NCI-H2196 (cell line): ENCODE measurements at regions not wholly inside any gene's neighbourhood (a gene's known extent, or its start where the extent isn't known, plus 50 kb on each side); places are given as distances from the start of the nearest gene placed in this dataset.

Source experiments
- DNase-seq: peaks from one replicate; lab custom pipeline; 2025; ENCODE audit not compliant: unreplicated experiment; lab: John Stamatoyannopoulos, UW

DNA sequence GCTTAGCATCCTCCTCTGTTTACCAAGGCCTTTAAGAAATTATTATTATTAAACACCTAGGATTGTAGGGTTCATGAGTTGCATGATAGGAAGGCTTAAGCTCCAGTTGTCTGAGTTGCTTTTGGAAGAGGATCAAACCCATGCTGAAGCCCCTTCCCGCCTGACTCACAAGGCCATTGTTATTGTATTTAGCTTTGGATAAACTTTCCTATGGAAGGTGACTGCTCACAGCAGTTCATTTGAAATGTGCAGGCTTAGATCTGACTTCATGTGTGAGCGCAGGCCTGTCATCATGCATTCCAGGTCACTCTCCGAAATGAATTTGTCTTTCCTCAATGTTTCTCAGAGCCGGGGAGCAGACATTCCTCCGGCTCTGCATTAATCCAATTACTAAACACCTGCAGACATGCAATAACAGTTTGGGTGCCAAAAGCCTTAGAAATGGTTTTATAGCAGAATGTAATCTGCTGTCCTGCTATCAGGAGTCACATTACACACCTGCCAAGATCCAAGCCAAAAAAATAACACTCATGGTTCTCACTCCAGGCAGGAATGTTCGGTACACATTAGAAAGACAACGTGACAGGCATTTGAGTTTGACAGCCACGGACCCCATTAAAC is 119.9 kb downstream of the OSR1 start:
- DNase-seq = no peak

DNA sequence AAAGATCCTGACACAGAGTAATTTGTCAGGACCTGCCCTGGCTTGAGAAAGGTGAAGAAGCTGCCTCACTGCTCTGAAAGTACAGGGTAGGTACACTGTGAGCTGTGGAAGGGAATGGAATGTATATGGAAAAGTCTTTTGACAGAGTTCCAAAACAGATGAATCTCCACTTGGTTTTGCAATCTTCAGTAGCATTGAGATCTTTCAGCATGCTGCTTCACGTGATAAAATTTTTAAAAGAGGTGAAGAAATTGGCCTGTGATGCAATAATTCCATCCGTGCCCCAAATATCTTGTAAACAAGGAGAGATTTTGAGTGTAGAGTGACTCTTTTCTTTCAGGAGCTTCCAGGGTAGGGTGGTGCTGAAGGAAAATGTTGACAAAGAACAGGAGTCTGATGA is 123.1 kb downstream of the OSR1 start:
- DNase-seq = no peak

DNA sequence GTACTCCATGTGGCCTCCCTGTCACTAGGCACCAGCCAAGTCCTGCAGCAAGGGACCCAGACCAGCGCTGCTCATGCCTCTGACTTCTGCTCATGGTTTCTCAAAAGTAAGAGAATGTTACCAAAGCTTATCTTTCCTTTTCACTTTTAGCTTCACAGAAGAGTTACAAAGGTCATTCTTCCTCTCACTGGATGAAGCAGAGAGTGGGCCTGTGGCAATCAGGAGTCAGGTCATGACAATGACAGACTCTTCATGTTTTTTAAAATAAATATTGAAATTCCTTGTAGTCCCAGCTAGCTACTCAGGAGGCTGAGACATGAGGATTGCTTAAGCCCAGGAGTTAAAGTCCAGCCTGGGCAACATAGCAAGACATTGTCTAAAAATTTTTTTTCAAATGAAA is 126.1 kb downstream of the OSR1 start:
- no peak for DNase-seq

DNA sequence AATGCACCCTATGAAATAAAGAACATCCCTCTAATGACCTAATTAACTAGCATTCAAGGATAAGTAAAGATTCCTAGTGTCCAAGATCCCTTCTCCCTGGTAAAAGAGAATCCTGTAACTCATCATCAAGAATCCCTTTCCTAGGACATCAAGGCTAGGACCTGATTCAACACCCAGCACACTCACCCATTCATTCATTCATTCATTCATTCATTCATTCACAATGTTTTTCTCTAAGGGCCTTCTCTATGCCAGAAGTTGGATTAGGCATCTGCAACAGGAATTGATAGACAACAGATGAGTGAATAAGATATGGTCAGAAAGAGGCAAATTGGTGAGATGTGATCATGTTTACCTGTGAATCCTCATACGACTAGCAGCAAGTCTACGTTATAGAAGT is 126.8 kb downstream of the OSR1 start:
- DNase-seq = no peak

DNA sequence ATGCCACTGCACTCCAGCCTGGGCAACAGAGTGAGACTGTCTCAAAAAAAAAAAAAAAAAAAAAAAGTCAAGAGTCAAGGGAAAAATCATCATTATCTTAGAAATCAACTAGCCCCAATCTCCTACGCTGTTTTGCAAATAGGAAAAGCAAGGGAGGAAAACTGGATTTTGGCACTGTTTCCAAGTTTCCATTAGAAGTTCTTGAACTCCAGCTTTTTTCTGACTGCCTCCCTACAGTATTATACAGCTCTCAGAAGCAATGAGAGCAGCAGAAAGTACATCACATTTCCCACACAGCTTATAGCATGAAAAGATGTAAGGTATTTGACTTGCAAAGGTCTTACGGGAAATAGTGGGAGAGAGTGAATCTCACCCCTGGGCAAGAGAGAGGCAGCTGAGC is 127.8 kb downstream of the OSR1 start:
- no peak for DNase-seq

DNA sequence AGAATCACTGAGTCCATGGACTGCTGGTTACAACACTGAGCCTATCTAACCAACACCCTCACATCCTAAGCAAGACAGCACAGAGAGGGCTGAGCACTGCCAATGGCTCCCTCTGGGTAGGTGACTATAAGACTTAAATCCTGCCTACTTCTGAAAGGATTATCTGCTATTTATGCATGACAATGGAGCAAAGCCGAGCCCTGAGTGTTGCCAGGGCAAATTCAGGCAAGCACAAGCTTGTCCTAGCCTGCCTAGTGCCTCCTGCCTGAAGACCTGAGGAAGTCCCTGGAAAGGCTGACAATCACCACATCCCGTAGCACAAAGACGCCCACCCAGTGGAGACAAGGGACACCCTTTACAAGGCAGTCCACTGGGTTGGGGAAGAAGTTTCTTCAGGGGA is 129.7 kb downstream of the OSR1 start:
- peak; percentile 27 for DNase-seq

DNA sequence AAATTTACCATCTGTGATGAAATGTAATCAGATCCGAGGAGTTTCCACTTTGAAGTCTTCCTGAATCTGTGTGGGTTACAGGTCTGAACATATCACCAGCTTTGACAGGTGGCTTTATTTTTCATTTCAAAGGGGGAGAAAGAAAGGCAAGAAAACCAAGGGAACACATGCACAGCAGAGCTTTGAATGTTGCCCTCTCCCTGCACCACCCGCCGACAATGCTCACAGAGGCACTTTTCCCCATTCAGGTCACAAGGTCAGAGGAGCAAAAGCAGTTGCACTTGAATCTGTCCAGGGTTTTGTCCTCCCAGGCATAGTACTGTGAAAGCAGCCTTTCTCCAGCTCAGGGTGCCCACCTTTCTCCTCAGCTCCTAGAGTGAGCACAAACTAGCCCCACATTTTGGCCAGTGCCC is 130.2 kb downstream of the OSR1 start:
- no peak for DNase-seq

DNA sequence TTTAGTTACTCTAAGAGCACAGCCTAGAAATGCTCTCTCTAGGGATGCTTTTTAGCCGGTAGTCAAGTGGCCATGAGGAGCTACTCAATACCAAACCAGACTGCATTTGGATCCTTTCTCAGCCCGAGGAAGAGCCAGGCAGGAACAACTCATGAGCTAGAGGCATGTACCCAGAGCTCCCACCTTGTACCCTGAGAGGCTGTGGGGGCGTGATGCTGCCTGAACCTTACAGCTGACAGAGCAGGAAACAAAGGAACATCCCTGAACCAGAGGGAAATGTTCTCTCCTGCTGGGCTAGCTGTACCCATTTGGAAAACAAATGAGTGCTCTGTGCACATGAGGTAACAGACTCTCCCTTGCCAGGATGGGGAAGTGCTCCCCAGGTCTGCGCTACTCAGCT is 131.6 kb downstream of the OSR1 start:
- no peak for DNase-seq

DNA sequence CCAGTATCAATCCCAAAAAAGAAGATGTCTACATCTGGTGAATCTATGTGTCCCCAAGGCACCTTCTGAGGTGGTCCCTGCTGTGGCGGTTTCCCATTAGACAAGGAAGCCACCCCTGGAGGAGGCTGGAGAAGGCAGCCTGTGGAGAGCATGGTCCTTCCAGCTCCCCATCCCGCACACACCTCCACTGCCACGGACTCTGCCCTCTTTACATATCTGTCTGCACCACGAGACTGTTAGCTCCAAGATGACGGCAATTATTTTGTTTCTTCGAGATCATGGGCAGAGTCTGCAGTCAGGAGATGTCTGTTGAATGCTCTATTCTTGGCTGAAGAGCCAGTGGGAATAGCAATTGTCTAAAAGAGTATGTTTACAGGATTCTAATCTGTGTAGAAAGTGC is 132.0 kb downstream of the OSR1 start:
- no peak for DNase-seq

DNA sequence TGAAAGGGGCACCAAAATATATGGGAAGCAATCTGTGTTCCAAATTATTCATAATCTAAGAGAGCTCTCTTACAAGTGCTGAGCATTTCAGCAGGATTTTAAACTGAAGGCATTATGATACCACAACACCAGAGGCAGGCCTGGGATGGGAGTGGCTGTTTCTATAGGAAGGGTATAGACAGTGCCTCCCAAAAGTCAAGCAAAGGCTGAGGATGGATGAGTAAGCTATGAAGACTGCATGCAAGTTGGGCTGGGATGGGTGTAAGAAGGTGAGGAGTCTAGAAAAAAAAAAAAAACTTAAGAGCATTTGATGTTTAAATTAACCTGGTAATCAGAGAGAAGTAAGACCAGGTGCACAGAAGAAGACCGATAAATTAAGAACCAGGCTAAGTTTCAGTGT is 132.5 kb downstream of the OSR1 start:
- DNase-seq = no peak

DNA sequence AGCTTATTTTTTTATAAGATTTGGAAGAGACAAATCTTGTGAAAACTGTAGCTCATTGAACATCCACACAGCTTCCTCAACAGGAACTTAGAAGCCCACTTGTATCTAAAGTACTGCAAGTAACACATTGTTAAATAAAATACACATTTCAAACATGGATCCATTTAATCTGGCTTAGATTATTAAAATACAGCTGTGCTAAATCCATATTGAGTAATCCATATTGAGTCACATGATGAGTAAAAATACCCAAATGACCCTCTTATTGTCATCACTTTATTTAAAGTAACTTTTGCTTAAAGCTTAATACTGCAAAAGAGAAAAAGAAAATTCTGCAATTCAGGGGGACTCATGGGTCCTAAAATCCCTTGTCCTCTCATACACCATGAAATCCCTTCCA is 133.3 kb downstream of the OSR1 start:
- no peak for DNase-seq

DNA sequence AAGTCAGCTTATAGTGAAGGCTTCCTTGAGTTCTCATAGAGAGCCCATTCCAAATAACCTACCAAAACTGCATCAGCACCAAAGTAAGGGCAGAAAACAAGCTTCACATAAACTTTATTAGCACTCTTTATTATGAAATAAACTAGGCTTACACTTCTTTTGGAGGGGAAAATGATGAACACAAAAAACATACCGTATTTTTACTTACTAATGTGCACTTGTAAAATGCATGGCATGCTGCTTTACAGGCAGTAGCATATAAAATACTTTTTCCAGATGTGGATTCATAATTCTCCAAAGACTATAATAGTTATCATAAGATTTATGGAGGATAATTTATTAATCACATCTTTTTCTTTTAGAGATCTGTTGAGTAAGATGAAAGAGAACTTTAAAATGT is 133.9 kb downstream of the OSR1 start:
- DNase-seq = no peak

DNA sequence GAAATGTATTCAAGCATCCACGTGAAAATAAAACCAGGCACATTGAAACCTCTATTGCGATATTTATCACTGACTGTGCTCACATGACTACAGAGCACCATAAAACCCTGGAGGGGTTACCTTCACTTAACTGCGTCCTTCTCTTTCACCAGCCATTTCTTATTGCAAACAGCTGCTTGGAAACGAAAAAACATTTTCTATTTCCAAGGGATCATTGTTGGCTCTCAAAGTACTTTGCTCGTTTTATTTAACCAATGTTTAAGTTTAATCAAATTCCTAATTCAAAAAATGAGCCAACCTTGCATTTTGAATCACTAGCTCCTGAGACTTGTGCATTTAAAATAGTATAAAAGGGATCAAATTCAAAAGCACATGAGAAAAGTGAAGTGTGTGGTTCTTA is 134.4 kb downstream of the OSR1 start:
- no peak for DNase-seq

DNA sequence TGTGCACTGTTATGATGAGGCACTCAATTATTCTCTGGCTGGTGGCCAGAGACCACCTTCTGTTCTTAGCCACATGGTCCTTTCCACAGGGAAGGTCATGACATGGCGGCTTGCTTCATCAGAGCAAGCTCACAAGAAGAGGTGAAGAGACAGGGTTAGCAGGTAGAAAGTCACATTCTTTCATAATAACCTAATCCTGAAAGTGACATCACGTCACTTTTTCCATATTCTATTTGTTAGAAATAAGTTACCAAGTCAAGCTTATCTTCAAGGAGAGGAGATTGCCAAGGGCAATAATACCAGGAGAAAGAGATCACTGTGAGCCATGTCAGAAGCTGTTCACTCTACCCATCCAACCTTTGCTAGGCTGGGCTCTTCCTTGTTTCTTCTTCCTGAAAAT is 139.4 kb downstream of the OSR1 start:
- DNase-seq = no peak

DNA sequence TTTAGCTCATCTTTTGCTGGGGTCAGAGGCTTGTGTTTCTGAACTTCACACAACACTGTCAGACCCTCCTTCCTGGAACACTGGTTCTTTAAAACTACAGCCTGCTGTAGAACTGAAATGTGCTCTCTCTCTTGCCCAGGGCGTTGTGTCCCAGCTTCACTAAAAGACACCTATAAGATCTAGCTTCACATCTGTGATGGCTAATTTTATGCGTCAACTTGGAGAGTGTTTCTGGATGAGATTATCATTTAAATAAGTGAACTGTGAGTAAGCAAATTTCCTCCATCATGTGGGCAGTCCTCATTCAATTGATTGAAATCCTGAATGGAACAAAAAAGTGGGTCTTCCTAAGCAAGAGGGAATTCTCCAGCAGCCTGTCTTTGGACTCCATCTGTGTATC is 140.3 kb downstream of the OSR1 start:
- DNase-seq = no peak

DNA sequence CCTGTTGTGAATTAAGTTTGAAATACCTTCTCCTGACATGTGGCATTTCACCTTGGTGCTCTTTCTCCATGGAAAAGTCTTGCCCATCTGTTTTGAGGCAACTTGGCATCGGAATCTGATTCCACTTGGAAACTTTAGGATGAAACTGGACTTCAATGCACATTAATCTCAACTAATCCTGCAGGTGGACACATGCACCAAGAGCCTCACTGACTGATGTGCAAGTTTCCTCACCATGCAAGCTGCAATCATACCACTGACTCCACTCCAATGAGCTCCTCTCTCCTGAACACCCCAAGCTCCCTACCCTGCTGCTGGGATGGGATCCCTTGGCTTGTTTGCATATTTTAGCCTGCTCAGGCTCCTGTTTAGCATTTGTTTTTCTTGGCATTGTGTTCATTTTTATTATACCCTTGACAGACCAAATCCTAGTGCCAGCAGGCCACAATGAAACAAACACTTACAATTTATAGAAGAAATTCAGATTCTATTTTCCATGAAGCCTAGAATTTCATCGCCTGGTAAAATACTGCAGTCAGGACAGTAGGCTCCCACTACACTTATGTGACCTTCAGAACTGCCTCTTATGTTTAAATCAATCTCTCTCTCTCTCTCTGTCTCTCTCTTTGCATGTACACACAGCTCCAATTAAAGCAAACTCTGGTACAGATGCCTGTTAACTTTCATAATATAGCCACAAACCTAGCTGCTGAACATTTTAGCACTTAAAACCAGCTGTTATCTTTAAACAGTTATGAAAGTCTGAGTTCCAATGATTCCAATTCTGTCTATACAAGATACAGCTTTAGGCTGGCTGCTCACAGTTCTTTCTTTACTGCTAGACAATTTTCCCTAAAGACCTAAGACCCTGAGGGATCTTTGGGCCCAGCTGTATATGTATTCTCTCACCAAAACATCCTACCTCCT is 141.5 kb downstream of the OSR1 start:
- no peak for DNase-seq

DNA sequence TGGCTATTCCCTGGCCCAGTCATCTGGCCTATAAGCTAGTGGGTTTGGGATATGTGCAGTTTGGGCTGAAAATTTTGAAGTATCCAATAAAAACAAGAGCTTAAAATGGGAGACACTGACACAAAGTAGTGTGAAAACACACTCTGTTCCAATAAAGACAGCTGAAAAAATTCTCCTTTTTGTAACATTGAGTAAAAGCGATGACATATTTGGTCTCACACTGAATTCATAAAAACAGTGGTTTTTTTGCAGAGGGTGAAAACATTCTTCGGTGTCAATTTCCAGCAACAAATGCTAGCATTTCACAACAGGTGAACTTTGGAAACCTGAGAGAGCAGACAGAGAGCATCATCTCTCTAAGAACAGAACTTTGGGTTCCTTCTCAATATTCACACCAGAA is 142.2 kb downstream of the OSR1 start:
- no peak for DNase-seq

DNA sequence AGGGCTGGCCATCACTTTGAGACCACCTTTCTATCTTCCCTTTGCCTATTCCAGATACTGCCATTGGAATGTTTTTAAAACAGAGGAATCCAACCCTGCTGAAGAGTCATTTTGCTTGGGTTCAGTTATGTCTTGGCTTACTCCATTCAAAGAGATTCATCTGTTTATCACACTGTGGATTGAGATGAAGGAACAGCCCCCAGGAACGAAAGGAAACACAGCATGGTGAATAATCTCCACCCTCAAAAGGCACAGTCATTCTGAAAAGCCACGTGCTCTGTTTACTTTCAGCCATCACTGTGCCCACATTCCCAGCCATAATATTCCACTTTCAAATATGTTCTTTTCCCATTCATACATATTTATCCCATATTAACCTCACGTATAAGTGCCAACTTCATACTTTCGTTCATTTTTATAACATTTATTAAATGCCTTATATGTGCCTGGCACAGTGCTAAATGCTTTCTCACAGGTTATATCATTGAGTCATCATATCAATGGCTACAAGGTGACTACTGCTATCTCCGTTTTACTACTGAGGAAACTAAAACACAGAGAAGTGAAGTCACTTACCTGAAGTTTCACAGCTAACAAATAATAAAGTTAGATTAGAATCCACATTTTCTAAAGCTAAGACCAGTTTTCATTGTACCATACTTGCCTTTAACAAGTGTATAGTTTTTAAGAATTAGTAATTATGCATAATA is 143.6 kb downstream of the OSR1 start:
- DNase-seq = no peak

DNA sequence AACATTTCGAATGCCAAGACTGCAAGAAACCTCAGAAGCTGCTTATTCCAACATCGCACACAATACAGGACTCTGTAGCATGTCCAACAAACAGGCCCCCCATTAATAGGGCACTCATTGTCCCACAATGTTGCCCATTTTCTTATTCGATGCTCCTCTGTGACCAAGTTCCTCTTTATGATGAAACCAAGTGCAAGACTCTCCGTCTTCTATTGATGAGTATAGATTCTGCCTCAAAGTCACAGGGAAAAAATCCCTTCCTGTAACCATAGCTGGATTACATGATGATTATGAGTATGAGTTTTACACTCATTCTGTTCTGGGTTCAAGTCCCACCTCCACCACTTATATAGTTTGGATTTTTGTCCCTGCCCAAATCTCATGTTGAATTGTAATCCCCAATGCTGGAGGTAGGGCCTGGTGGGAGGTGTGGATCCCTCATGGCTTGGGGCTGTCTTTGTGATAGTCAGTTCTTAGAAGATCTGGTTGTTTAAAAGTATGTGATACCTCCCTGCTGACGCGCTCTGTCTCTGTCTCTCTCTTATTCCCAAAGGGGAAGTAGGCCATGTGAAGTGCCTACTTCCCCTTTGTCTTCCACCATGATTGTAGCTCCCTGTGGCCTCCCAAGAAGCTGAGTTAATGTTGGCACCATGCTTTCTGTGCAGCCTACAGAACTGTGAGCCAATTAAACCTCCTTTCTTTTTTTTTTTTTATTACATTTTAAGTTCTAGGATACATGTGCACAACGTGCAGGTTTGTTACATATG is 148.7 kb downstream of the OSR1 start:
- DNase-seq = no peak

DNA sequence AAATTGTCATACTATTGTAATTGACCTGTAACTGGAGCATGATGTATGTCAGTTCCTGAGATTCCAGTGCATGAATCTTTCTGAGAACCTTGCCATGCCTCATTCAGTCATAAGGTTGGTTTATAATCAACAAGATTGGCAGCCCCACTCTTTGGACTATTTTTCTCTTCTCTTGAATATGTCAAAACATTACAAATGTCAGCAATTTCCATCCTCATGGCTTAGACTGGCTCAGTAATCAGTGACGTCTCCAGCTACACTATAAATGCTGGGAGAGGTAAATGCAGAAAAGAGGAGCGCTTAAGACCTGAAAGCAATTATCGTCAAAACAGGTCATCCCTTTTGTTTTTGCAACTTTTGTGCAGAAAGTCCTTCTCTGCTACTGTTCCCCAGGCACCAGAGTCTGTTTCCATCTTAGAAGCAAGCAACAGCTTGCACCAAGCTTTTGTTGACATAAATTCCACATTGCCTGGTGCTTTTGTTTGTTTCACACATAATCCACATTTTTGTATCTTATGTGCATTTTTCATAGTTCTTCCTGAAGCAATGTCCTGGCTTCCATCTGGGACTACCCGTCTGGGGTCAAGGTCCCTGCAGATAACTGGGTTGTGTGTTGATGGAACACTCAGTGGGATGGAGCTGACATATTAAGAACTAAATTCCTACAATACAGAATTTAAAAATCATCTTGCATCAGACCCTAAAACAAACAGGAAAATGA is 149.8 kb downstream of the OSR1 start:
- no peak for DNase-seq

DNA sequence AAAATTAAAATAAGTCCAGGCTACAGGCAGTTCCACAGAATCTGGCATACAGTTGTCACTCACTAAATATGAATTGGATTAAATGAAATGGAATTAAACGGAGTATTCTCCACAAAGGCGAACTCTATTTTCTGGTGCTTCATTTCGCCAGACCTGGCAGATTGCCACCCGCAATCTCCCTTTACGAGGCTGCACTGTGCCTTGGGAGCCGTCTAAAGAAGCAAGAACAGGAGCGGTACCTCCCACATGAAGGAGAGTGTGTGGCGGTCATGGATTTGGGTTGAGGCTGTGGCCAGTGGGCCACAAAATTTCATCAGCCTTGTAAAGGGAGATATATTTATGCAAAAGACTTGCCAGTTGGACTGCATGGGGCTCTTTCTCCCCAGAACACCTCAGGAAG is 151.0 kb downstream of the OSR1 start:
- DNase-seq = no peak
